ENCODE measurements at regions not wholly inside any gene's neighbourhood (a gene's known extent, or its start where the extent isn't known, plus 50 kb on each side); places are given as distances from the start of the nearest gene placed in this dataset.

DNA sequence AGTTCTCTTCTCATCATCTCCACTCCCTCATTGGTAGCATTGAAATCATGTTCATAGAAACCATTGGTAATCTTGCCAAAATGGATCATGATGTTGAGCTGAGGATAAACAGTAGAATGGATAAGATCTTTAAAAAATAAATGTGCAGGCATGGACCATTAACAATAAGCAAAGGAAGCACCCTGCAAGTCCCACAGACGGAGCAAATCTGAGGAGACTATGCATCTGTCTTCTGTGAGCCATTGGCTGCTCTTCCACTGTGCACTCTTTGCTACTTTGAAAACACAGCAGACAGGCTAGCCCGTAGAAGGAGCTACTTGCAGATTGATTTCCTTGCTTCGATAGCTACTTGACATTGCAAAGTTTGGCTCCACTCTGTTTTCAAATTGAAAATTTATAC is 535.0 kb downstream of the PKHD1 start:
- TF ChIP-seq EZH2phosphoT487 (IDR thresholded peaks at IDR 0.05; ENCODE audit: low read length) (no peak), EZH2 (optimal IDR thresholded peaks at IDR 0.05; ENCODE audit: low read depth, low read length) (no peak)
- TF ChIP-seq, protein P1, sequence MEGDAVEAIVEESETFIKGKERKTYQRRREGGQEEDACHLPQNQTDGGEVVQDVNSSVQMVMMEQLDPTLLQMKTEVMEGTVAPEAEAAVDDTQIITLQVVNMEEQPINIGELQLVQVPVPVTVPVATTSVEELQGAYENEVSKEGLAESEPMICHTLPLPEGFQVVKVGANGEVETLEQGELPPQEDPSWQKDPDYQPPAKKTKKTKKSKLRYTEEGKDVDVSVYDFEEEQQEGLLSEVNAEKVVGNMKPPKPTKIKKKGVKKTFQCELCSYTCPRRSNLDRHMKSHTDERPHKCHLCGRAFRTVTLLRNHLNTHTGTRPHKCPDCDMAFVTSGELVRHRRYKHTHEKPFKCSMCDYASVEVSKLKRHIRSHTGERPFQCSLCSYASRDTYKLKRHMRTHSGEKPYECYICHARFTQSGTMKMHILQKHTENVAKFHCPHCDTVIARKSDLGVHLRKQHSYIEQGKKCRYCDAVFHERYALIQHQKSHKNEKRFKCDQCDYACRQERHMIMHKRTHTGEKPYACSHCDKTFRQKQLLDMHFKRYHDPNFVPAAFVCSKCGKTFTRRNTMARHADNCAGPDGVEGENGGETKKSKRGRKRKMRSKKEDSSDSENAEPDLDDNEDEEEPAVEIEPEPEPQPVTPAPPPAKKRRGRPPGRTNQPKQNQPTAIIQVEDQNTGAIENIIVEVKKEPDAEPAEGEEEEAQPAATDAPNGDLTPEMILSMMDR (IDR thresholded peaks at IDR 0.05; ENCODE audit: low read length): no peak
- H3K9me3 ChIP-seq (replicated peaks; ENCODE audit: insufficient read depth, low read length): no peaks in the 10 kb centered on the region
- no peak overlapping the region for H3K27ac ChIP-seq (ENCODE audit: low read length)
- H4K20me1 ChIP-seq (ENCODE audit: insufficient read depth, low read length): no peaks in the 10 kb centered on the region
- no peak overlapping the region for H3K4me3 ChIP-seq (ENCODE audit: low read length)
- H3K9me2 ChIP-seq (replicated peaks; ENCODE audit: insufficient read depth, low read length): no peaks in the 10 kb centered on the region
- no peaks in the 10 kb centered on the region for H3F3A ChIP-seq (ENCODE audit: insufficient read depth, low read length)
- DNase-seq: no peak
- no peaks in the 10 kb centered on the region for H3K79me2 ChIP-seq (ENCODE audit: low read length)
- H3K4me2 ChIP-seq (ENCODE audit: low read depth, low read length): no peak overlapping the region
- H3K9ac ChIP-seq (ENCODE audit: low read length): no peak overlapping the region
- H3K36me3 ChIP-seq (replicated peaks; ENCODE audit: insufficient read depth, low read length): no peaks in the 10 kb centered on the region
- H3K27me3 ChIP-seq (replicated peaks; ENCODE audit: insufficient read depth, low read length): no peaks in the 10 kb centered on the region
- no peaks in the 10 kb centered on the region for H3K4me1 ChIP-seq (ENCODE audit: low read length)
- H2AFZ ChIP-seq (ENCODE audit: low read length): no peak overlapping the region

DNA sequence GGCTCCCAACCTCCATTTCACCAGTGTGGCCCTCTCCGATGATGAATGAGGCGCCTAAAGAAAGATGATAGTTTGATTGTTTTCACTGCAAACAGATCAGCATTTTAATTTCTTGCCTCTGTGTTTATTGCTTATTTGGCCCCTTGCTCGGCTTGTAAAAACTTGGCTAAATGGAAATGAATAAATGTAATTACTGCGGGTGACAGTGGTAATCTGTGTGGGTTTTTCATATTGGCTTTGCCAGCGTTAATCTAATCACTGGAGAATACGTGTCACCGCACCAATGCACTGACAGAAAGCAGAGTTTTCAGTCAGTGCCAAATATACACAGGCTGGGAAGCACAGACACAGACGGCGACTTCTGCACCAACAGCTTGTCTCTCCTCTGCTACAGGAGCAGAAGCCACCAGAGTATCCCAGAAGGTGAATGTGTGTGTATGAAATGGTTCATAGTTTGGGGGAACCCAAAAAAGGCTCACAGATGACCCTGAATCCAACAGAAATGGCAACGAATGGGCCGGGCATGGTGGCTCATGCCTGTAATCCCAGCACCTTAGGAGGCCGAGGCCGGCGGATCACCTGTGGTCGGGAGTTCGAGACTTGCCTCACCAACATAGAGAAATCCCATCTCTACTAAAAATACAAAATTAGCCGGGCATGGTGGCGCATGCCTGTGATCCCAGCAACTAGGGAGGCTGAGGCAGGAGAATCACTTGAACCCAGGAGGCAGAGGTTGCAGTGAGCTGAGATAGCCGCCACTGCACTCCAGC is 534.0 kb downstream of the PKHD1 start:
- H4K20me1 ChIP-seq (ENCODE audit: insufficient read depth, low read length): no peaks in the 10 kb centered on the region
- no peak overlapping the region for H3K4me2 ChIP-seq (ENCODE audit: low read depth, low read length)
- H3K9me2 ChIP-seq (replicated peaks; ENCODE audit: insufficient read depth, low read length): no peaks in the 10 kb centered on the region
- no peaks in the 10 kb centered on the region for H3K27me3 ChIP-seq (replicated peaks; ENCODE audit: insufficient read depth, low read length)
- no peaks in the 10 kb centered on the region for H3K4me1 ChIP-seq (ENCODE audit: low read length)
- H3K9ac ChIP-seq (ENCODE audit: low read length): no peak overlapping the region
- no peak overlapping the region for H2AFZ ChIP-seq (ENCODE audit: low read length)
- H3K4me3 ChIP-seq (ENCODE audit: low read length): no peak overlapping the region
- no peaks in the 10 kb centered on the region for H3K9me3 ChIP-seq (replicated peaks; ENCODE audit: insufficient read depth, low read length)
- no peak for DNase-seq
- H3K36me3 ChIP-seq (replicated peaks; ENCODE audit: insufficient read depth, low read length): no peaks in the 10 kb centered on the region
- no peaks in the 10 kb centered on the region for H3K79me2 ChIP-seq (ENCODE audit: low read length)
- no peak overlapping the region for H3K27ac ChIP-seq (ENCODE audit: low read length)
- H3F3A ChIP-seq (ENCODE audit: insufficient read depth, low read length): no peaks in the 10 kb centered on the region
- TF ChIP-seq, protein P1 (IDR thresholded peaks at IDR 0.05; ENCODE audit: low read length): no peak
- no peak for TF ChIP-seq EZH2 (optimal IDR thresholded peaks at IDR 0.05; ENCODE audit: low read depth, low read length)
- no peak for TF ChIP-seq EZH2phosphoT487 (IDR thresholded peaks at IDR 0.05; ENCODE audit: low read length)

DNA sequence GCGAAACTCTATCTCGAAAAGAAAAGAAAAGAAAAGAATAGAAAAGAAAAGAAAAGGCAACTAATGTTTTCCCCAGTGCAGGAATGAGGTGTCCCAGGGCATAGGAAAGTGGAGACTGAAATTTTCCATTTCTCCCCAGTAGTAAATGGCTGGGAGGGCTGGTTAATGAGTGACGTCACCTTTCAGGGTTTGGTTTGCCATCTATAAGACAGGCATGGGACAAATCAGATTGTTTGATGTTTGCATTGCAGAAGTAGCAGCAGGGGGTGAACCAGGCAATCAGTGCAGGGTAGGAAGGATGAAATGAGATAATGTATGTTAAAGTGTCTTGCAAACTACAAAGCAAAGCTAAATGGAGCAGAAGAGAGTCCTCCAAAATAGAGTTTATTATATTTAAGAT is 533.4 kb downstream of the PKHD1 start:
- Histone ChIP-seq H3K4me3 (ENCODE audit: low read length) (no peak overlapping the region), H3K4me2 (ENCODE audit: low read depth, low read length) (no peak overlapping the region), H3K9me3 (replicated peaks; ENCODE audit: insufficient read depth, low read length) (no peaks in the 10 kb centered on the region), H3K9ac (ENCODE audit: low read length) (no peak overlapping the region), H3K27me3 (replicated peaks; ENCODE audit: insufficient read depth, low read length) (no peaks in the 10 kb centered on the region), H3K27ac (ENCODE audit: low read length) (no peak overlapping the region), H4K20me1 (ENCODE audit: insufficient read depth, low read length) (no peaks in the 10 kb centered on the region), H3K79me2 (ENCODE audit: low read length) (no peaks in the 10 kb centered on the region), H3K36me3 (replicated peaks; ENCODE audit: insufficient read depth, low read length) (no peaks in the 10 kb centered on the region), H3K4me1 (ENCODE audit: low read length) (no peaks in the 10 kb centered on the region), H3K9me2 (replicated peaks; ENCODE audit: insufficient read depth, low read length) (no peaks in the 10 kb centered on the region), H3F3A (ENCODE audit: insufficient read depth, low read length) (no peaks in the 10 kb centered on the region), H2AFZ (ENCODE audit: low read length) (no peak overlapping the region)
- TF ChIP-seq, protein P1 (IDR thresholded peaks at IDR 0.05; ENCODE audit: low read length): no peak
- no peak for TF ChIP-seq EZH2 (optimal IDR thresholded peaks at IDR 0.05; ENCODE audit: low read depth, low read length)
- no peak for TF ChIP-seq EZH2phosphoT487 (IDR thresholded peaks at IDR 0.05; ENCODE audit: low read length)
- DNase-seq: no peak
